ENCODE measurements at regions not wholly inside any gene's neighbourhood (a gene's known extent, or its start where the extent isn't known, plus 50 kb on each side); places are given as distances from the start of the nearest gene placed in this dataset.

- Histone ChIP-seq H3K79me2 (ENCODE audit: control insufficient read depth in 1 of 2, insufficient read depth in 2 of 2, low read length in 2 of 2) (no peaks in the 10 kb centered on the region), H3K4ac (replicated peaks; ENCODE audit: insufficient read length, low read depth, low read length) (no peak overlapping the region), H3K23me2 (ENCODE audit: low read depth, low read length) (peaks cover 2% of the 10 kb centered on the region; the same call in 1 of the 2 replicates), H3K56ac (replicated peaks; ENCODE audit: insufficient read length, low read depth, low read length) (no peak overlapping the region), H3K4me3 (ENCODE audit: extremely low read depth in 1 of 4, insufficient read depth in 2 of 4, low read depth in 3 of 4, low read length in 4 of 4) (no peak overlapping the region), H2BK12ac (ENCODE audit: low read depth, low read length) (no peak overlapping the region), H4K5ac (ENCODE audit: insufficient read length, low read depth, low read length) (no peak overlapping the region), H3K4me1 (replicated peaks in 1 of 4; ENCODE audit: control insufficient read depth in 3 of 4, insufficient read depth in 4 of 4, low read length in 3 of 4) (no peaks in the 10 kb centered on the region; a peak in 1 of 7 replicates), H3K23ac (ENCODE audit: insufficient read length) (no peak overlapping the region), H4K91ac (replicated peaks; ENCODE audit: insufficient read length, low read length) (no peak overlapping the region), H2BK5ac (ENCODE audit: low read depth, low read length) (no peak overlapping the region), H4K20me1 (replicated peaks in 1 of 2; ENCODE audit: control insufficient read depth in 1 of 2, insufficient read depth in 2 of 2, low read length in 2 of 2) (peaks cover 0 to 5% of the 10 kb centered on the region in 2 experiments), H4K8ac (ENCODE audit: extremely low read depth, insufficient read depth, low read length) (no peak overlapping the region), H3K79me1 (ENCODE audit: low read depth, low read length) (no peaks in the 10 kb centered on the region), H2BK120ac (replicated peaks; ENCODE audit: low read depth, low read length) (no peak overlapping the region), H3K9ac (replicated peaks in 1 of 4; ENCODE audit: extremely low read depth in 1 of 4, low read depth in 3 of 4, low read length in 3 of 4) (no peak overlapping the region), H3K14ac (ENCODE audit: insufficient read length) (no peak overlapping the region), H3K18ac (ENCODE audit: extremely low read depth, low read length) (no peak overlapping the region), H2AFZ (ENCODE audit: low read length) (no peak overlapping the region), H2AK5ac (ENCODE audit: low read depth, low read length) (no peak overlapping the region), H3K36me3 (ENCODE audit: control insufficient read depth in 2 of 4, insufficient read depth in 4 of 4, low read length in 3 of 4) (no peaks in the 10 kb centered on the region), H2BK15ac (ENCODE audit: low read length) (no peak overlapping the region), H3K4me2 (ENCODE audit: insufficient read depth in 1 of 2, low read depth in 2 of 2, low read length in 2 of 2) (no peak overlapping the region), H2BK20ac (ENCODE audit: low read length) (no peak overlapping the region), H3K9me3 (ENCODE audit: insufficient read depth in 2 of 2, low read depth in 1 of 2, low read length in 1 of 2) (no peaks in the 10 kb centered on the region), H3K27ac (ENCODE audit: low read depth, low read length) (no peak overlapping the region), H3K27me3 (replicated peaks in 1 of 4; ENCODE audit: control insufficient read depth in 3 of 4, extremely low read depth in 1 of 4, insufficient read depth in 3 of 4, low read length in 3 of 4) (no peaks in the 10 kb centered on the region)
- no peak for TF ChIP-seq CREB1 (IDR thresholded peaks at IDR 0.05)
- ChIA-PET POLR2A (ENCODE audit: partially characterized antibody) (interaction anchor here (0.5 kb wide), 1 partner anchor 82 kb away, joined by 3 read pairs; no protein-coding TSS in a partner anchor), CTCF (ENCODE audit: partially characterized antibody) (interaction anchor here (1.0 to 1.8 kb wide), 3 partner anchors 10 to 34 kb away, joined by 3 to 5 read pairs (median 4); no protein-coding TSS in a partner anchor)
- WGBS, 2 experiments (ENCODE audit: extremely low coverage in 1 of 2, insufficient coverage in 1 of 2, insufficient read length in 1 of 2, insufficient replicate concordance in 2 of 2, low coverage in 1 of 2, low lambda C conversion rate in 2 of 2, missing lambda C conversion rate in 1 of 2): 83% methylated on average over 14 of the region's 16 CpGs; no CpG with 5 or more reads in 1 of the 2 experiments
- DNase-seq (ENCODE audit: low read depth in 1 of 2, low spot score in 2 of 2): no peak
- FAIRE-seq: no peak
Measured at GRCh38 chr4:8786166-8786565, 85.5 kb downstream of the HMX1 start.

All from H1 (cell line).